GM21576 (cell line): ENCODE measurements at regions not wholly inside any gene's neighbourhood (a gene's known extent, or its start where the extent isn't known, plus 50 kb on each side); places are given as distances from the start of the nearest gene placed in this dataset.
"Not testable (repeated sequence)": the region's sequence is repeated elsewhere in the genome, so short reads cannot be mapped to it uniquely, and the experiment has no call there.

Experiments used
- ATAC-seq: cut with Tn5 transposase; IDR thresholded peaks from one replicate; pipeline ENCODE4 v1.9.1; 2021; ENCODE audit warnings: mild to moderate bottlenecking, moderate library complexity; ENCODE audit not compliant: unreplicated experiment

DNA sequence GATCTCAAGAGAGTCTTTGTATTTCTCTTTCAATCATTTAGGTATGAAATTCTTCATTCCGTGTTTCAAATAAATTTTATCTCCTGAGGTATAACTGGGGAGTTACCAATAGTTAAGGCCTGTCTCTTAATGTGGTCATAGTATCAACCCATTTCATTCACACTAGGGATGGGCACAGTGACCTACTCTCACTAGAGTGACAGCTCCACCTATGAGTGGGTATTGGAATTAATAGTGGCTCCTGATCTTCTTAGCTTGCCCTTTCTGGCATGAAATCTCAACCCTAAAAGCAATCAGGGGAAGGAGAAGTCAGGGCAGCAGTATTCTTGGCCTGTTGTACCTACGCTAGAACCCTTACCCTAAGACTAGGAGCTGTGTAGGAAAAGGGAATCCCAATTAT, 507.7 kb downstream of the FAM181B start:
- ATAC-seq: no peak

DNA sequence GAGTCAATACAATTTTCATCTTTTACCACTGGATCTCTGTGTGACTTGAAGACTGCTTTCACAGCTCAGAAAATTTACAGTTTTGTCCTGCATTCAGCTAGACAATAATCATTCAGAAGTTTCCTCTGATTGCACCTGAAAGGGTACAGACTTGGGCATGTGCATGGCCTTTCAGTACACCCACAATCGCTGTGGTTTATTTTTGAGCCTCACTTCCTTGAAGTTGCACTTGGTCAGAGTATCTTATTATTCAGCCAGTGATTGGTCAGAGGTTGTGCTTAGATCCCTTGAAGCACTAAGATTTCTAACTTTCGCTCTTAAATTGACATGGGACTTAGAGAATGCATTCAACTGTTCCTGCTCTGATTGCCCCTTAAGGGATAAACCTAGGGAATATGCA, 508.2 kb downstream of the FAM181B start:
- no peak for ATAC-seq

DNA sequence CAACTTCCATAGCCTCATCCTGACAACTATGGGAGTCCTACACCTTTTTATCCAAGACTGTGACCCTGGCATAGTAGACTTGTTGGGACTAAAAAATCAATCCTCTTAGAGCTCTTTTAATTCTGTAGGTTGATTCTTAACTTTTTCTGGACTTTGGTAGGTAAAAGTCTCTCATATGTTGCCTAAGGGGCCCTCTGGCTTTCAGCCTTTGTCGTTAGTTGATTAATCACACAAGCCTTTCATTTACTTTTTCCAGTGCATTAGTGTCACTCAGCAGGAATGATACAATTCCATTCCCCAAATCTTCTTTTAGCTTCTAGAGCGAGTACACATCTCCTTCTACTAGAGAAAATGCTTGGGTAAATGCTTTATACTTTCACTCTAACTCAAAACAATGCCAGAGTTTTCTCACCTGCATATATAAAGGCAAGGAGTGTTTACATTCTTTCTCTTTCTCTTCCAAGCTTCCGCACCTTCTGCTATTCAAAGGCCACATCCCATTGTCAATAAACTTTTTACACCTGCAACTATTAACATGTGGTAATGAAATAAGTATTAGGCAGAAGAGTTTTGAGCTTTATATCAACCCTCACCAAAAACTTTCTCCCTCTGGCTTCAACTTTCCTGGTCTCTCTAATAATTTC, 516.6 kb downstream of the FAM181B start:
- no peak for ATAC-seq

DNA sequence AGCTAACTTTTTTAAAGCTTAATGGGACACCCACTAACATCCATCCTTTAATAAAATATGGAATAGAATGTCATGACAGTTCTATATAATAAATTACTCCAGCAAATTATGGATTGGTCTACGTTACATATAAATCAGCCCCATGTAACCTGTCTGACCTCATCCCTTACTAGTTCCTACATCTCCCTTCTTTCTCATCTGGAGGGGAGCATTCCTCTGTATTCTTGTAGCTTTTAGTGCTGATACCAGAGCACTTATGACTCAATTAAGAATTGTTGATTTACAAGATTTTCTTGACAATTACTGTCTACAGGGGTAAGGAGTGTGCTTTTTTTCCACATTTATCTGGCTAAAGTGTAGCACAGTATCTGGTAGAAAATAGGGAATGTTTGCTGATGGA, 523.7 kb downstream of the FAM181B start:
- no peak for ATAC-seq

DNA sequence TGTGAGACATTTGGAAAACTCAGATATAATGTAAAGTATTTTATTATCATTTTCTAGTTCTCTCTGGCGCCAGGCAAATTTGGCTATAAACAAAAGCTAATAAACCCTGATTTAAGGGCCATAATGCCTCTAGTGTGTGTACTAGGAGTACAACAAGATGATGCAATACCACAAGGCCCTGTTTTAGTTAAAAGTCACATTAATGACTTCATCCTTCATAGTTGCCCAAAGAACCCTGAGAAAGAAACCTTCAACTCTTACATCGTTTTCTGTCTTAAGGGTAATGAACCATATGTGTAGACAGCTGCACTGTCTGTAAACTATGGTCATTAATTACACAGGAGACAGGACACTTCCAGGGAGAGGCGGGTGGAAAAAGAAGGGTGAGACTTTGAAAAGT, 538.4 kb downstream of the FAM181B start:
- no peak for ATAC-seq

GRCh38 chr11:82194521-82194920, 539.1 kb downstream of the FAM181B start:
- ATAC-seq: no peak

GRCh38 chr11:82191695-82192094, 542.0 kb downstream of the FAM181B start:
- no peak for ATAC-seq

DNA sequence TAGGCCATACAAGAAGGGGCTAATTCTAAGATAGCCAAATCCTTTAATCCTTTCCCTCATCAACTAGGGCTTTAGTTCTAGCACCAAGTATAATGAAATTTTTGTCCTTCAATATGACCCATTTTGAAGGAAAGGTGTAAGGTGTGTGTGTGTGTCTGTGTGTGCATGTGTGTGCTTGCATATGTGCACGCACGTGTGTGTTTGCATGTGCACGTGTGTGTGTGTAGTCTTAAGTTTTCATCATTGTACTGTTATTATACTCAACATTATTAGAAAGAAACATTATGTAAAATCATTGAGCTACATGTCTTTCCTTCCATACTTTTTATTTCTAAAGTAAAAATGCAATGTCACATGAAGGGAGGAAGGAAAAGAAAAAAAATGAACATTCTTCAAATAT, 547.7 kb downstream of the FAM181B start:
- ATAC-seq: no peak

GRCh38 chr11:82184966-82185365, 548.7 kb downstream of the FAM181B start:
- no peak for ATAC-seq

GRCh38 chr11:82183346-82183745, 550.3 kb downstream of the FAM181B start:
- ATAC-seq: no peak

- not testable (repeated sequence) for ATAC-seq
Measured at GRCh38 chr11:82182697-82183096, 551.0 kb downstream of the FAM181B start.

GRCh38 chr11:82181796-82182195, 551.9 kb downstream of the FAM181B start:
- ATAC-seq: not testable (repeated sequence)

GRCh38 chr11:82176945-82177344, 556.7 kb downstream of the FAM181B start:
- ATAC-seq: no peak

DNA sequence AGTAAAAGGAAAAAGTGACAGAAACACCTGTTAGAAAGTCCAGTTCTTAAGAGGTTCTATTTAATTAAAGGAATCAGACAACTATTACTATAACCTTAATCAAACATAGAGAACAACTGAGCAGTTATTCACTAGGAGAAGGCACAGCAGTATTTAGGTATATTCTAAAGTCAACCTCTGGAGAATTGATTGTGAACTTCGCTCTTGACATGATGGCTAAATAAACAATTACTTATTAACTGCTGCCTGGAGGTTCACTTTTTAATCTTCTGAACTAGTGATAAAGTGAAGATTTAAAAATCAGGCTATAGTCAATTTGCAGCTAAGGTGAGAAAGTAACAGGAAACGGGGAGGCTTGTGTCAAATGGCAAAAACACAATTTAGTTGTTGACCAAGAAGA, 557.3 kb downstream of the FAM181B start:
- no peak for ATAC-seq

DNA sequence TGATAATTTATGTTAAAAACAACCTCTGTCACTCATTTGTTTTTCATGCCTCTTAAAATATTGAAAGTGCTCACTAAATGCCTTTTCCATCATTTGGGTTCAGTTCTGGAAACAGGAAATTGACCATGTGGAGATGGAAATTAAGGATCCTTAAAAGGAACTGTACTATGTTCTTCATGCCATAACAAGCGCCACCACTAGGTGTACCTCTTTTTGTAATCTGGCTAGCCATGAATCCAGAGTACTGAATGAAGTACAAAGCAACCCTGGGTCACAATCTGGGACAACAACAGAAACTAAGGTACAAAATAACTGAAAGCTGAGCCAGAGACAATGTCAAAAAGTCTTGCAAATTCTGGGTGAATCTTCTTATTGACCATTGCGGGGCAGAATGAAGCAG, 559.1 kb downstream of the FAM181B start:
- ATAC-seq: no peak

GRCh38 chr11:82146789-82147188, 586.9 kb downstream of the FAM181B start:
- no peak for ATAC-seq

DNA sequence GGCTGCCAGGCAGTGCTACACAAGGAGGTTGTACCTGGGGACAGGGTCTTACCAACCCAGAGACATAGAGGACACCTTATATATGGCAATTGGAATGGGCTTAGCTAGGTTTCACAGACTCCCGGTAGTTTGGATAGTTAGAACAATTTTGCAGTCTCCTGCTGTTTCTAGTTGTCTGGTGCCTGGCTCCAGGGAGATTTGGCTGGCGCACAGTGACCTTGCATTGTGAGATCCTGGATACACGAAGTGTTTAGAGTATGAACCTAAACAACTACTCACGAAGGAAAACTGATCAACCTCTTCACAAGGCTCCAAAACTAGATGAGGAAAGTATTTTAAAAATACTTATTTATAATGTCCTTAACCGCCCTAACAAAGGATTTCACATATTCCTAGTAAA, 614.7 kb downstream of the FAM181B start:
- no peak for ATAC-seq

- no peak for ATAC-seq
Measured at GRCh38 chr11:82117362-82117761, 616.3 kb downstream of the FAM181B start.

DNA sequence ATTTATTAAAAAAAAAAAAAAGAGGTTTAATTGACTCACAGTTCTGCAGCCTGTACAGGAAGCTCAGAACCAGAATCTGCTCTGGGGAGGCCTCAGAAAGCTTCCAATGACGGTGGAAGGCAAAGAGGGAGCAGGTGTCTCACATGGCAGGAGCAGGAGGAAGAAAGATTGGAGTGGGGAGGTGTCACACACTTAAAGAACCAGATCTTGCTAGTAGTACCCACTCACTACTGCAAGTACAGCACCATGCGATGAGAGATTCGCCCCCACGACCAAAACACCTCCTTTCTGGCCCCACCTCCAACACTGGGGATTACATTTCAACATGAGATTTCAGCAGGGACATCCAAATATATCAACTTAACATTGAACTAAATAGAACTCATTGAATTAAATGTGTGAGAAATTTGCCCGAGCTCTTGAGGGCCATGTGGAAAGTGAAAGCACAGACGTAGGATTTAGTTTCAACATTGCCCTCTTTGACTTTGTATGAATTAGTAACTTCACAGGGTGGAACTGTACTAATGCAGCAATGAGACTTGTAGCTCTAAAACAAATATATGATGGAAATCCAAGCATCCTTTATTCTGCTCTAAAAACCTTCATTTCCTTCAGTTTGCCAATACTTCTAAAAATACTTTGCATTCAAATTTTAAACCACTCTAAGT, 628.2 kb downstream of the FAM181B start:
- no peak for ATAC-seq

GRCh38 chr11:82092904-82093303, 640.8 kb downstream of the FAM181B start:
- ATAC-seq: no peak

- no peak for ATAC-seq
Measured at GRCh38 chr11:82089426-82089825, 644.2 kb downstream of the FAM181B start.

GRCh38 chr11:82085493-82085892, 648.2 kb downstream of the FAM181B start:
- ATAC-seq: no peak

DNA sequence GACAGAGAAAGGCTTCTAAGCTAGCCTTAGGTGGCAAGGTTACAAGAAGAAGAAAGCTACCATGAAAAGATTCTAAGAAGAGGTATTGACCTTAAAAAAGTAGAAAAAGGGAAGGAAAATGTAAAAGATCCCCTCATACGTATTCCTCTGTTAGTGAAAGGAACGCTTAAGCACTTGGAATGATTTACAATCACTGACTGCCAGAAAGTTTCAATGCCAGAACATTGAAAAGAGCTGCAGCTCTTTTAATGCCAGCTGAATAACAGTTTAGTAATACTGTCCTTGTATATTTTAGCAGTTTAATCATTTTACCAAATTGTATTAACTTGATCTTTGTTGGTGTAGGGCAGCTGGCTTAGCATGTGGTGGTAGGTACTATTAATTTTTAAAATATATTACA, 650.7 kb downstream of the FAM181B start:
- ATAC-seq: no peak
